ENCODE measurements at regions not wholly inside any gene's neighbourhood (a gene's known extent, or its start where the extent isn't known, plus 50 kb on each side); places are given as distances from the start of the nearest gene placed in this dataset.
"Not testable (repeated sequence)": the region's sequence is repeated elsewhere in the genome, so short reads cannot be mapped to it uniquely, and the experiment has no call there.

DNA sequence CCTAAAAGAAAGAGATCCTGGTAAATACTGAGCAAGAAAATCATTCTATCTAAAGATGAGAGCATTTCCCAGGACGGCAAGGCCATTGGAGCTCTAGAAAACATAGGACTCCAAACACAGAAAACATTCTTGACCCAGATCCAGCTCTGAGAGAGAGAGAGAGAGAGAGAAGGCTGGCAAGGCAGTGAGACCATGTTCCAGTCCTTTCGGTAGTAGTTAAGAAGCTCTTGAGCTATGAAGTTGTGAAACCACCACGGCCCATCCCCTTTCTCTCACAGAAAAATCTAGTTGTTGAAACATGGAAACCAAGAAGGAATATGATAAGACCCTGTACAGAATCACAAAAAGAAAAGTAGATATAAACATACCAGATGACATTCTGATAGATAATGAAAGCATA is 212.4 kb upstream of the NPSR1 start:
- DNase-seq (ENCODE audit: low spot score) (no peak), ATAC-seq (no peak)
- intact Hi-C loops (cut with DNase I) = no loop called here

- DNase-seq (ENCODE audit: low spot score); ATAC-seq; intact Hi-C loops (cut with DNase I): not testable (repeated sequence)
Measured at GRCh38 chr7:34448531-34448930, 209.5 kb upstream of the NPSR1 start.

GRCh38 chr7:34449765-34450164 is 208.3 kb upstream of the NPSR1 start:
- DNase-seq (ENCODE audit: low spot score) = no peak
- ATAC-seq = no peak
- intact Hi-C loops (cut with DNase I) = no loop called here

DNA sequence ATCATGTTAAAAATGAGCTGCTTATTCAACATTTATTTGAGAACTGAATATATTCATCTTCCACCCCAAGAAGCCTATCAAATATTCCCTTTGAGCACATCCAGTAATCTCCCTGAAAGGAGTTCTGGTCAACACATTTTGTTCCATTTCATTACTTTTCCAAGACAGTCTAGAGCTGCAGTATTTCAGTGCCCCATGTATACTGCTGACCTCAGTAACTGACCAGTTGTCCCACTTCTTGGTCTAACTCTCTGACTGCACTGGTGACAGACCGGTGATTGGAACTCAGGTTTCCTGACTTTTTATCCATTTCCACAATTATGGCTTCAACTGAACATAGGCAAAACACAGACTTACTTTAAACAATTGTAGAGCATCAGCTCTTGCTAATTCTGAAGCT is 206.8 kb upstream of the NPSR1 start:
- DNase-seq (ENCODE audit: low spot score) (no peak), ATAC-seq (no peak)
- intact Hi-C loops (cut with DNase I) = no loop called here

GRCh38 chr7:34451923-34452322 is 206.1 kb upstream of the NPSR1 start:
- ATAC-seq (no peak), DNase-seq (ENCODE audit: low spot score) (no peak)
- intact Hi-C loops (cut with DNase I) = no loop called here

GRCh38 chr7:34452363-34452762 is 205.7 kb upstream of the NPSR1 start:
- DNase-seq (ENCODE audit: low spot score) (no peak), ATAC-seq (no peak)
- intact Hi-C loops (cut with DNase I) = no loop called here

DNA sequence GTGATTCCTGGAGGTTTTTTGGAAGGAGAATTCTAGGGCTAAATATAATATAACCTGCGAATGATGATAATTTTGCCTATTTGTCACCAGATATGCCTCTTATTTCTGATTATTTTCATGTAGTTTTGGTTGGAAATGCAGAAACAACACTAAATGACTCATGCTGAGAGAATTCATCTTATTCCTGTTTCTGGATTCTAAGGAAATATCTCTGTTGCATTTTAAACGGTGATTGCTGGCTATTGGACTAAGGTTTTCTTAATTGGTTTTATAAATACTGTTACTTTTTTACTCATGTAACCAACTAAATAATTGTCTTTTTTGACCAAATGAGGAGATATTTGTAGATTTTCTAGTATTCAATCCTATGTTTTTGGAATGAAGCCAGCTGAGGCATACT is 204.9 kb upstream of the NPSR1 start:
- intact Hi-C loops (cut with DNase I) = no loop called here
- DNase-seq (ENCODE audit: low spot score) (no peak), ATAC-seq (no peak)

DNA sequence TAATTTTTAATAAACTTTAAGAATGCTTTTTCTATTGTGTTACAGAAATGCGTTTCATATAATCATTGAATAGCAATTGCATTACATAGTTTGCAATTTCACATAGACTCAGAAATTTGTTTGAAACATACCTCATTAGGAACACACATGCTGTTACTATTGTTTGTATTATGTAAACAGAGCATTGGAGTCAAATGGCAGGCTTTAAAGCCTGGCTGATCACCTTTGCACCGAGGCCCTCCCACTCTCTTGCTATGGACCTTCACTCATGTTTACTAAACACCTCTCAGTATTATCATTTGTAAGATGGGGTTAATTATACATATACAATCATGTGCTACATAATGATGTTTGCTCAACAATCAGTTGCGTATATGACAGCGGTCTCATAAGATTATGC is 203.6 kb upstream of the NPSR1 start:
- no peak for ATAC-seq
- intact Hi-C loops (cut with DNase I) = no loop called here
- DNase-seq (ENCODE audit: low spot score) = no peak

GRCh38 chr7:34457329-34457728 is 200.7 kb upstream of the NPSR1 start:
- DNase-seq (ENCODE audit: low spot score) (peak; percentile 58), ATAC-seq (no peak)
- intact Hi-C loops (cut with DNase I) = no loop called here

- intact Hi-C loops (cut with DNase I) = no loop called here
- DNase-seq (ENCODE audit: low spot score) (no peak), ATAC-seq (no peak)
Measured at GRCh38 chr7:34463830-34464229, 194.2 kb upstream of the NPSR1 start.

DNA sequence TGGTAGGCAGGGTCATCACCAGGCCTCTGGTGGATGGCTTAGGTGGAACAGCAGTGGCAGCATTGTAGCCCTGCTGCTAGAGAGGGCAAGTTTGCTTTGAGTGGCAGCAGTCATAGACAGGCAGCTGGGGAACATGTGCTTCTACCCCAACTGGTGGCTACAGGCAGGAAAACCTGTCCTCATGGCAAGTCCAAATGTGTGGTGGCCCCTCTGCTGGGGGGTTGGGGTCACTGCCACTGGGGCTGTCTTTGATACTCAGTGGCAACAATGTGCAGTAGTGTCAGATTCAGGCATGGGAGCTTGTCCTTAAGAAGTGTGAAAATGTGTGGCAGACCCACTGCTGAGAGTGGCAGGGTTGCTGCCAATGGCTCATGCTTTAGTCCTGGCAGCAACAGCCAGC is 186.2 kb upstream of the NPSR1 start:
- ATAC-seq (no peak), DNase-seq (ENCODE audit: low spot score) (no peak)
- intact Hi-C loops (cut with DNase I) = no loop called here

DNA sequence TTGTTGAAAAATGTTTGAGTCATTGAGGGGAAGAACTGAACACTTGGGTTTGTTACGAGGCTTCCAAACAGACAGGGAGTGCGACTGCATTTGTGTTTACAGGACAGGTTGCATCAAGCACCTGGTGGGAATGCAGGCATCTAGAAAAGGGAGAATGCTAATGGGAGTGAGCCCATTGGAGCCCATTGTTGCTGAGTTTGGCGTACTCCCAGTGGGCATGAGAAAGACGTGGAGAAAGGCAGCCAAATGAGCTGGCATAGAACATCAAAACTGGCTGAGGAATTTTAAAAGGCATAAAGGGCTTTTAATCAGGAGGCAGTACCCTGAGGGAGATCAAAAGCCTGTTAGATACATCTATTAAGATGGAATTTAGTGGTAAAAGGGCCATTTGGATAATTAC is 171.6 kb upstream of the NPSR1 start:
- intact Hi-C loops (cut with DNase I) = no loop called here
- no peak for DNase-seq (ENCODE audit: low spot score)

GRCh38 chr7:34487391-34488115 is 170.5 kb upstream of the NPSR1 start:
- no peak for ATAC-seq
- no peak for DNase-seq (ENCODE audit: low spot score)
- intact Hi-C loops (cut with DNase I) = no loop called here

More for the DNA sequence above, 171.6 kb upstream of the NPSR1 start:
- no peak for ATAC-seq

GRCh38 chr7:34488766-34489165 is 169.3 kb upstream of the NPSR1 start:
- ATAC-seq = no peak
- intact Hi-C loops (cut with DNase I) = no loop called here
- DNase-seq (ENCODE audit: low spot score) = no peak

DNA sequence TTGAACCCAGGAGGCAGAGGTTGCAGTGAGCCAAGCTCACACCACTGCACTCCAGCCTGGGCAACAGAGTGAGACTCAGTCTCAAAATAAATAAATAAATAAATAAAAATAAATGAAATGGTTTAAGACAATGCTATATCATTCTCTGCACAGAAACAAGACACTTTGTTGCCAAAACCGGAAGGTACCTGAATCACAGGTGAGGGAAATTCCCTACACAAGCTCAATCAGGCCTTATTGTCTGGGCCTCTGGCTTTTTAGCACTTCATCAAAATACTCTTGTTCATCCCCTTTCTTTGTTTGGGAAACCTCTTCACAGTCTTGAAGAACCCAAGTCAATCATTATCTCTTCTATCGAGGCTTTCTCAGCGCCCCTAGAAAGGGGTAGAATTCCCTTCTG is 166.1 kb upstream of the NPSR1 start:
- no peak for DNase-seq (ENCODE audit: low spot score)
- intact Hi-C loops (cut with DNase I) = no loop called here
- ATAC-seq = no peak

DNA sequence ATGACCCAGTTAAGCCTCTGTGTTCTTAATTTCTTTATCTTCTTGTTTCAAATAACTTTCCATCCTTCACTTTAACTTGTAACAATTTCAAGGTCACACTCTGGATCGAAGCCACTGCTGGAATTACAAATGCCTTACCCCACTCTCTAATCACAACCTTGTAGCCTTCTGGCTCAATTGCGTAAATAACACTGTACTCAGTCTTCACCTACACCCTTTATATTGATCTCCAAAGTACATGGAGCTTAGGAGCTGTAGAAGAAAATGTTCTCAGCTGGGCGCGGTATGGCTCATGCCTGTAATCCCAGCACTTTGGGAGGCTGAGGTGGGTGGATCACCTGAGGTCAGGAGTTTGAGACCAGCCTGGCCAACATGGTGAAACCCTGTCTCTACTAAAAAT is 164.3 kb upstream of the NPSR1 start:
- DNase-seq (ENCODE audit: low spot score) (no peak), ATAC-seq (no peak)
- intact Hi-C loops (cut with DNase I) = no loop called here

DNA sequence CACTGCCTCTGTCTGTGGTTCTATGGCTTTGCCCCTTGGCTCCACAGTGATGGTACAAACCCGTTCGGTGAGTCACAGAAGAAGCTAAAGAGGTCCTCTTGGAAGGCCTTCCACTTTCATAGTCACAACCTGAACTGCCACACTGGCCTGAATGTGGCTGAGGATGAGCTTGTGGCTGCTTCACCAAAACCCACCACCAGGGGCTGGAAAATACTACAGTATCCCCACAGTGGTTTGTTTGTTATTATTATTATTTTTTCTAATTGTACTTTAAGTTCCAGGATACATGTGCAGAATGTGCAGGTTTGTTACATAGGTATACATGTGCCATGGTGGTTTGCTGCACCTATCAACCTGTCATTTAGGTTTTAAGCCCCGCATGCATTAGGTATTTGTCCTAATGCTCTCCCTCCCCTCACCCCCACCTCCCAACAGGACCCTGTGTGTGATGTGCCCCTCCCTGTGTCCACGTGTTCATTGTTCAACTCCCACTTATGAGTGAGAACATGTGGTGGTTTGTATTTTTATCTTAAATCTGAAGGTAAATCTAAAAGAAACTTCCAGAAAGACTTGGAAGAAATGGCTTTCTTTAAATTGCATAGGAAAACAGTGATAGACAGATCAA is 160.8 kb upstream of the NPSR1 start:
- no peak for DNase-seq (ENCODE audit: low spot score)
- intact Hi-C loops (cut with DNase I) = no loop called here
- ATAC-seq = no peak

- intact Hi-C loops (cut with DNase I) = no loop called here
- ATAC-seq (no peak), DNase-seq (ENCODE audit: low spot score) (no peak)
Measured at GRCh38 chr7:34501156-34501555, 156.9 kb upstream of the NPSR1 start.

DNA sequence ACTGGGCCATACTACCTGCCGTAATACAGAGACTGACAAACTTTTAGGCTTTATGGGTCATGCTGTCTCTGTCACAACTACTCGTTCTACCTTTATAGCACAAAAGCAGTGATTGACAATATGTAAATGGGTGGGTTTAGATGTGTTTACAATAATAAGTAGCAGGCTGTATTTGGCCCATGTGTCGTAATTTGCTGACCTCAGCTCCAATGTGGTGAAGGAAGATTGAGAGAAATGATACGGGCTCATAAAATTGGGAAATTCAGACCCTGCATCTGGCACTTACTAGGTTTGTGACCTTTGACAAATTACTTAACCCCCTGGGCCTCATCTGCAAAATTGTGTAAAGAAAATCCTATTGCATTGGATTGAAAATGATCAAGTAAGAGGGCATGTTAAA is 150.8 kb upstream of the NPSR1 start:
- DNase-seq (ENCODE audit: low spot score) (no peak), ATAC-seq (no peak)
- intact Hi-C loops (cut with DNase I) = no loop called here

- no peak for ATAC-seq
- intact Hi-C loops (cut with DNase I) = no loop called here
- no peak for DNase-seq (ENCODE audit: low spot score)
Measured at GRCh38 chr7:34523226-34523918, 134.6 kb upstream of the NPSR1 start.

- intact Hi-C loops (cut with DNase I) = no loop called here
- ATAC-seq = no peak
Measured at GRCh38 chr7:34530259-34530658, 127.8 kb upstream of the NPSR1 start.

More at GRCh38 chr7:34530259-34530658, 127.8 kb upstream of the NPSR1 start:
- DNase-seq (ENCODE audit: low spot score) = no peak
